ENCODE measurements at regions not wholly inside any gene's neighbourhood (a gene's known extent, or its start where the extent isn't known, plus 50 kb on each side); places are given as distances from the start of the nearest gene placed in this dataset.

GRCh38 chr14:37712976-37713431 lies 117.6 kb downstream of the TTC6 start:
- no peaks in the 10 kb centered on the region for H3K36me3 ChIP-seq
- WGBS, 2 donors, result 69 to 74% methylated on average over 3 of the region's 3 CpGs
- no peak overlapping the region for H3K4me3 ChIP-seq
- no peak for DNase-seq
- no peak for ATAC-seq
- peaks cover 0 to 7% (median 0%) of the 10 kb centered on the region in 7 donors for H3K27me3 ChIP-seq
- no peaks in the 10 kb centered on the region for H3K4me1 ChIP-seq
- intact Hi-C loops (cut with DNase I), result loop anchor here in 3 of 10 donors (5.0 kb wide), 1 partner anchor 159 kb away; no protein-coding TSS in a partner anchor
- H3K27ac ChIP-seq, result no peak overlapping the region
- no peaks in the 10 kb centered on the region for H3K9me3 ChIP-seq
- TF ChIP-seq, protein P1, sequence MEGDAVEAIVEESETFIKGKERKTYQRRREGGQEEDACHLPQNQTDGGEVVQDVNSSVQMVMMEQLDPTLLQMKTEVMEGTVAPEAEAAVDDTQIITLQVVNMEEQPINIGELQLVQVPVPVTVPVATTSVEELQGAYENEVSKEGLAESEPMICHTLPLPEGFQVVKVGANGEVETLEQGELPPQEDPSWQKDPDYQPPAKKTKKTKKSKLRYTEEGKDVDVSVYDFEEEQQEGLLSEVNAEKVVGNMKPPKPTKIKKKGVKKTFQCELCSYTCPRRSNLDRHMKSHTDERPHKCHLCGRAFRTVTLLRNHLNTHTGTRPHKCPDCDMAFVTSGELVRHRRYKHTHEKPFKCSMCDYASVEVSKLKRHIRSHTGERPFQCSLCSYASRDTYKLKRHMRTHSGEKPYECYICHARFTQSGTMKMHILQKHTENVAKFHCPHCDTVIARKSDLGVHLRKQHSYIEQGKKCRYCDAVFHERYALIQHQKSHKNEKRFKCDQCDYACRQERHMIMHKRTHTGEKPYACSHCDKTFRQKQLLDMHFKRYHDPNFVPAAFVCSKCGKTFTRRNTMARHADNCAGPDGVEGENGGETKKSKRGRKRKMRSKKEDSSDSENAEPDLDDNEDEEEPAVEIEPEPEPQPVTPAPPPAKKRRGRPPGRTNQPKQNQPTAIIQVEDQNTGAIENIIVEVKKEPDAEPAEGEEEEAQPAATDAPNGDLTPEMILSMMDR (IDR thresholded peaks at IDR 0.05), result no peak

- WGBS, 2 donors, result 82 to 83% methylated on average over 1 of the region's 1 CpG
- Histone ChIP-seq H3K4me1 (no peaks in the 10 kb centered on the region), H3K9me3 (peaks cover 0 to 3% (median 0%) of the 10 kb centered on the region in 11 donors), H3K27me3 (no peaks in the 10 kb centered on the region), H3K27ac (no peak overlapping the region), H3K36me3 (no peaks in the 10 kb centered on the region), H3K4me3 (no peak overlapping the region)
- no peak for ATAC-seq
- intact Hi-C loops (cut with DNase I), result no loop called here
- no peak for DNase-seq
- TF ChIP-seq, protein P1 (IDR thresholded peaks at IDR 0.05), result no peak
Measured at GRCh38 chr14:37720131-37720530, 124.7 kb downstream of the TTC6 start.

DNA sequence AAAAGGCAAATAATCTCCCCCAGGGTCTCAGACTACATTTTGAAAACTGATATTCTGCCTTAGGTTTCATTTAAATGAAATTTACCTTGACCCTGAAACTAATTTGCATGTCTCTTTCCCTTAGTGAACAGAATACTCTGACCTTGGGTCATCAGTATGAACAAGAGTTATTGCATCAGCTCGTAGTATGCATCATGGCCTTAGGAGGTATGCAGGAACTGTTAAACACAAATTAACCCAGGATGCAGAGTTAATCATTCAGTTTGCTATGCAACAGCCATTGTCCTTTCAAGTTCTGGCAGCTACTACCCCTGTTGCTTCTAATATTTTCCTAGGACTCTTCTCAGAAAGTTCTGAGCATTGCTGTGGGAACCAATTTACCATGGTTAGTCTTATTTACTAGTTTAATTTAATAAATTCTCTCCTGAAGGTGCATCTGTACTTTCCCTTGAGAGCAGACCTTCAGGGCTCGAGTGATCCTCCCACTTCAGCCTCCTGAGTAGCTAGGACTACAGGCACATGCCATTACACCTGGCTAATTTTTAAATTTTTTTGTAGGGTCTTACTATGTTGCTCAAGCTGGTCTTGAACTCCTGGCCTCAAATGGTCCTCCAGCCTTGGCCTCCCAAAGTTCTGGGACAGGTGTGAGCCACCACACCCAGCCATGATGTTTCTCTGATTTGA lies 126.7 kb downstream of the TTC6 start:
- Histone ChIP-seq H3K27me3 (no peaks in the 10 kb centered on the region), H3K4me3 (no peak overlapping the region), H3K4me1 (no peaks in the 10 kb centered on the region), H3K9me3 (peaks cover 0 to 3% (median 0%) of the 10 kb centered on the region in 11 donors), H3K36me3 (no peaks in the 10 kb centered on the region), H3K27ac (no peak overlapping the region)
- WGBS, 2 donors, result 40% methylated on average over 2 of the region's 2 CpGs
- DNase-seq, result no peak
- intact Hi-C loops (cut with DNase I), result no loop called here
- no peak for ATAC-seq
- TF ChIP-seq, protein P1 (IDR thresholded peaks at IDR 0.05), result no peak

GRCh38 chr14:37723515-37723914 lies 128.1 kb downstream of the TTC6 start:
- ATAC-seq, result no peak
- DNase-seq, result no peak
- H3K4me3 ChIP-seq, result no peak overlapping the region
- TF ChIP-seq, protein P1 (IDR thresholded peaks at IDR 0.05), result no peak
- no peaks in the 10 kb centered on the region for H3K27me3 ChIP-seq
- H3K4me1 ChIP-seq, result no peaks in the 10 kb centered on the region
- no peak overlapping the region for H3K27ac ChIP-seq
- WGBS, 2 donors, result 51 to 54% methylated on average over 4 of the region's 4 CpGs
- intact Hi-C loops (cut with DNase I), result no loop called here
- no peaks in the 10 kb centered on the region for H3K36me3 ChIP-seq
- peaks cover 0 to 3% (median 0%) of the 10 kb centered on the region in 11 donors for H3K9me3 ChIP-seq

Data from heart right ventricle (tissue), 16 donors.